ENCODE measurements at regions not wholly inside any gene's neighbourhood (a gene's known extent, or its start where the extent isn't known, plus 50 kb on each side); places are given as distances from the start of the nearest gene placed in this dataset.

GRCh38 chr1:91092503-91092902, 70.7 kb upstream of the ZNF644 start:
- DNase-seq, result peak; percentile 15

- peak; percentile 31 for DNase-seq
Measured at GRCh38 chr1:91091812-91092211, 70.0 kb upstream of the ZNF644 start.

GRCh38 chr1:91080650-91081049, 58.8 kb upstream of the ZNF644 start:
- peak; percentile 66 for DNase-seq

- no peak for DNase-seq
Measured at GRCh38 chr1:91078859-91079258, 57.0 kb upstream of the ZNF644 start.

GRCh38 chr1:91076834-91077233, 55.0 kb upstream of the ZNF644 start:
- no peak for DNase-seq

GRCh38 chr1:91075233-91076135, 53.6 kb upstream of the ZNF644 start:
- peak; percentile 62 for DNase-seq

GRCh38 chr1:91073299-91073698, 51.5 kb upstream of the ZNF644 start:
- no peak for DNase-seq

- DNase-seq, result no peak
Measured at GRCh38 chr1:91071838-91072237, 50.0 kb upstream of the ZNF644 start.

Measured in EL (cell line).